ENCODE measurements at regions not wholly inside any gene's neighbourhood (a gene's known extent, or its start where the extent isn't known, plus 50 kb on each side); places are given as distances from the start of the nearest gene placed in this dataset.
"Not testable (repeated sequence)": the region's sequence is repeated elsewhere in the genome, so short reads cannot be mapped to it uniquely, and the experiment has no call there.

DNA sequence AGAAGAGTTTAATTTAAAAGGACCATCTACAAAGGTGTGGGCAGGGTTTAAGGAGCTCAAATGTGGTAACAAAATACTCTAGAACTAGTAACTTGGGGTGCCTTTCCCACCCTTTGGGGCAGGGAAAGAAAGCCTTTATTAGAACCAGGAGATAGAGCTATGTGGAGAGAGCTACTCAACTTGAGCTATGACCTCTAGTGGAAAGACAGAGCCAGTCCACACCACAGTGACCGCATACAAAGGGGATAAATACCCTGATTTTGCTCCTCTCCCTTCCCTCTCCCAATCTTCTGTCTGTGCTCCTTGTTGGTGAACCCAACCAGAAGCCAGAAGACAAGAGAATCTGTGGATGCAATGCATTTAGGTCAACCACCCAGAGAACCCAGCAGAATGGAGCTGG, 54.4 kb upstream of the JAK1 start:
- no peak for DNase-seq

DNA sequence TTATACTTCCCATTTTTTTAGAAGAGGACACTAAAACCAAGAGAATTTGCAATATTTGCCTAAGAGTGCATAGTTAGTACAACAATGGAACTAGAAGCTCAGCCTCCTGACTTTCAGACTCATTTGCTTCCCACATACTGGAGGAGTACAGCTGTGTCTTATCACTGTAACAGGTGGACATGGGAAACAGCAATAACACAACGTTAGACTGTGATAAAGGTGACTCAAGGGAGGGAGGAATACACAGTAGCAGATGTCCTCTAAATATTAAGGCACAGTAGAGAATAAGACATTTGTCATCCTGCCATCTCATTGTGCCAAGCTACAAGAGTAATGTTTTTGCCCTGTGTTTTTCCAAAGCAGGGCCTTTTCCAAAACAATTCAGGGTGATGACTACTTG, 55.4 kb upstream of the JAK1 start:
- DNase-seq = no peak

- DNase-seq = no peak
Observed at GRCh38 chr1:65022216-65022615, 55.9 kb upstream of the JAK1 start.

DNA sequence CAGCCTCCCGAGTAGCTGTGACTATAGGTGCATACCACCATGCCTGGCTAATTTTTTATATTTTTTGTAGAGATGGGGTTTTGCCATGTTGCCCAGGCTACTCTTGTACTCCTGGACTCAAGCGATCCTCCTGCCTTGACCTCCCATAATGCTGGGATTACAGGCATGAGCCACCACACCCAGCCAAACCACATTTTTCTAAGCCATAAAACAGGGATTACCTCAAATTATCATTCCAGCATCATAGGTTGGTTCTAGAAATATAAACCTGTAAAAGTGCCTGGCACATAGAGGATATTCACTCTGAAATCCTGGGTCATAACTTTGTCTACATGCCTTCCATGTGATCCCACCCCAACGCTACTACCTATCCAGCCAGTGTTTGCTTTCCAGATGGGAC, 59.4 kb upstream of the JAK1 start:
- no peak for DNase-seq

GRCh38 chr1:65026235-65026634, 59.9 kb upstream of the JAK1 start:
- no peak for DNase-seq

- DNase-seq = no peak
Observed at GRCh38 chr1:65027666-65028358, 61.5 kb upstream of the JAK1 start.

DNA sequence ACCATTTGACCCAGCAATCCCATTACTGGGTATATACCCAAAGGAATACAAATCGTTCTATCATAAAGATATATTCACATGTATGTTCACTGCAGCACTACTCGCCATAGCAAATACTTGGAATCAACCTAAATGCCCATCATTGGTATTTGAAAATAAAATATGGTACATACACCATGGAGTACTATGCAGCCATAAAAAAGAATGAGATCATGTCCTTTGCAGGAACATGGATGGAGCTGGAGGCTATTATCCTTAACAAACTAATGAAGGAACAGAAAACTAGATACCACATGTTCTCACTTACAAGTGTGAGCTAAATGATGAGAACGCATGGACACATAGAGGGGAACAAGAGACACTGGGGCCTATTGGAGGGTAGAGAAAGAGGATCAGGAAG, 63.1 kb upstream of the JAK1 start:
- not testable (repeated sequence) for DNase-seq

DNA sequence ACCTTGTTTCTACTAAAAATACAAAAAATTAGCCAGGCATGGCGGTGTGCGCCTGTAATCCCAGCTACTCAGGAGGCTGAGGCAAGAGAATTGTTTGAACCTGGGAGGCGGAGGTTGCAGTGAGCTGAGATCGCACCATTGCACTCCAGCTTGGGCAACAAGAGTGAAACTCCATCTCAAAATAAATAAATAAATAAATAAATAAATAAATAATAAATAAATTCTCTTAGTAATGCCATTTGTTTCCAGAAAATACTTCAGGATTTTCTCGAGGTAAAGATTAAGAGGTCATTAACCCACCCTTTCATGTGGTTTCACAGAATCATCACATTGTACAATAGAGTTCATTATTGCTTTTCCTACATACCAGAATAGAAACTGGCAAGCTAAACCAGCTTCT, 68.5 kb upstream of the JAK1 start:
- DNase-seq = not testable (repeated sequence)

DNA sequence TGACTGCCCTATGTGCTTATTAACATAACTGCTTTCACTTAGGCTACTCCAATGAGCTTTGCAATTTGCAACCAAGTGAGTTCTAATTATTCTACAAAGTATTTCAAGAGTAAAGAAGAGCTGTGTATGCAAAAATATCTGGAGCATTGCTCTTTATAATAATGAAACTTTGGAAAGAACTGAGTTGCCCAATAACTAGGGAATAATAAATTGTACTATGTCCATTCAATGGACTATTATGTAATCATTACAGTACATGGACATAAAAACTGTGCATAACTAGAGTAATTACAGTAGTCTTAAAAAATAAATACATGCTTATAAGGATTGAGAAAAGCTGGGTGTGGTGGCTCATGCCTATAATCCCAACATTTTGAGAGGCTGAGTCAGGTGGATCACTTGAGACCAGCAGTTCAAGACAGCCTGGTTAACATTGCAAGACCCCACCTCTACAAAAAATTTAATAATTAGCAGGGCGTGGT, 70.3 kb upstream of the JAK1 start:
- no peak for DNase-seq

GRCh38 chr1:65039066-65039465, 72.7 kb upstream of the JAK1 start:
- no peak for DNase-seq

- no peak for DNase-seq
Observed at GRCh38 chr1:65039508-65039907, 73.2 kb upstream of the JAK1 start.

GRCh38 chr1:65042467-65042866, 76.1 kb upstream of the JAK1 start:
- no peak for DNase-seq

DNA sequence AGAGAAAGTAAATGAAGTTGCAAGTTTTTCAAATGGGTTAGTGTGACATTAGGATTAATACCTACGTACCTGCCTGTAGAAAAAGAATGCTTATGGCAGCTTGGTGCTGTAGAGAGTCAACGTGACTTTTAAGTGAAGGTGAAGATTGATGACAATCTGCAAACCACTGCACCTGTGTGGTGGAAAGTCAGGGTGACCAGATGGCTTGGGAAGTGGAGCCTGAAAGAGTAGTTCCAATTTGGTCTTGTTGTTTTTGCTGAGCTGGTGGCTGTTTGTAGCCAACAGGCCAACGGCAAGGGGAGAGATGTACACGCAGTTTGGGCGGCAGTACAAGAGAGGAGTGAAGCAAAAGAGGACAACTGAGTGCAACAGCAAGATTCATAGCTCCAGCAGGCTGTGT, 78.1 kb upstream of the JAK1 start:
- no peak for DNase-seq

DNA sequence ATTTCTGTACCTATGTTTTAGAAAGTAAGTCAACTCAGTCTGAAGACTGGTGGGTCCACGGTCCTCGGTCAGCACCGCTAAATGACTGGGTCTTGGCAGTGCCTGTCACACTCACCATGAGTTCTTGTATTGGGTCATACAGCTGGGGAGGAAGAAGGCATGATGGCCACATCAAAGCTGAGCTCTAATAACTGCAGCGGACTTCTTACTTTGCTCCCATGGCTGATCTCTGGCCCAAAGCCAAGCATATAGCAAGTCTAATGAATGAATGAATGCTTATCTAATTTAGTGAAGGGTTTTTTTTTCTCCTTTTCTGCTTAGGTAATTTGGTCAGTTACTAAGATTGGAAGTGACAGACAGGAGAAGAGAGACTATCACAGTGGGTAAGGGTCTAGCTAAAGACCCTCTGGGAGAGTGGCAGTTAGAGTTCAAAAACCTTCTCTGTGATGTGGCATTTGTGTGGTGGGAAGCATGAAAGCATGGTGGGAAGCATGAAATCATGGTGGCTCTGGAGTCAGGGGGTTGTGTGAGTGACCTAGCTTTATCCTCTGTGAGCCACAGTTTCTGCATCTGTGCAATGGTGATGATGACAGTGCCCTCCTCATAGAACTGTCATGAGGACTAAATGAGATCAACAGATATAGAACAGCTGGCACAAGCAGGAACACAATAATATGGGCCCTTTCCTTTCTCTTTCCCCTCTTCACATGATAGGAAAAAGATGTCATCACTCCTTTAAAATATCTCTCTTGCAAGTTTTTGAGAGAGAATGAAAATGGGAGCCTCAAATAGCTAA, 78.9 kb upstream of the JAK1 start:
- no peak for DNase-seq

DNA sequence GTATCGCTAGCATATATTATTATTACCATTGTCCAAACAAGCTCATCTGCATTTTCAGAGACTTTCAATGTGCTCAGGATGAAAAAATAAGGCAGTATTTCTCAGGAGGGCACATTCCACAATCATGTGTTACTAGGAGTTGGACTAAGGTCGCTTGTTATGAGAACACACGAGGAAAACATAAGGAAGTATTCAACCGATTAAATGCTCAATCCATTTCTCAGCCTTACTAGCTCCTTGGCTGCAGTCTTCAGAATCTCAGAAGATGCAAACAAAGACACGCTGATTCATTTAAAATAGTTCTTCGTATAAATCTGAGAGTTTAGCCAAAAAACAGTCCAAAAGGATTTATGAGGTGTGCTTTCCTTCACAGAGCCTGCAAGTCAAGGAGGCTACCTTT, 82.0 kb upstream of the JAK1 start:
- DNase-seq = no peak

DNA sequence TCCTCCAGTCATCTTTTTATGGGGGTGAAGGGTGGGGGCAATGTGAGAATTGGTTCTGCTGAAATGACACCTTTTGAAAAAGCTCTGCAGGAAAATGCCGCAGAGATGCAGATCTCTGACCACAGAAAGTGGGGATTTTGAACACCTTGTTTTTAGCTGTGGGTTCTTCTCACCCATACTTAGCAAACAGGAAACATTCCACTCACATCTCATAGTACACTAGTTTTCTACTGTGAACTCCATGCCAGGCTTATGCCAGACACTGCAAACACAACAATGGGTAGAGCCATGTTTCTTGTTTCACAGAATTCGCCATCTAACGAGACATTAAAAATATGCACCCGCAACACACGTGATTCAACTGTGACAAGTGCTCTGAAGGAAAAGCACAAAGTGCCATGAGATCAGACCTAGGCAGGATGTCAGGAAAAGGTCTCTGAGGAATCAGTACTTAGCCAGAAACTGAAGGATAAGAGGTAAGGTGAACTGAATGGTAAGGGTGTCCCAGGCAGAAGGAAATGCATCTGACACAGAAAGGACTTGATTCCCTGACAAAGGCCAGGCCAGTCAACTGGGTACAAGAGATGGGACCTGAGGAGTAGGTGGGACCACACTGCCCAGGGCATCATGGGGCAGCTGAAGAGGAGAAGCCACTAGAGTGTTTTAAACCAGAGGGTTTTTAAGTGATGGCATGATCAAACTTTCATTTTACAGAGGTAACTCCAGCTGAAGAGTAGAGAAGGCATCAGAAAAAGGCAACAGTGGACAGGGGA, 83.8 kb upstream of the JAK1 start:
- no peak for DNase-seq

DNA sequence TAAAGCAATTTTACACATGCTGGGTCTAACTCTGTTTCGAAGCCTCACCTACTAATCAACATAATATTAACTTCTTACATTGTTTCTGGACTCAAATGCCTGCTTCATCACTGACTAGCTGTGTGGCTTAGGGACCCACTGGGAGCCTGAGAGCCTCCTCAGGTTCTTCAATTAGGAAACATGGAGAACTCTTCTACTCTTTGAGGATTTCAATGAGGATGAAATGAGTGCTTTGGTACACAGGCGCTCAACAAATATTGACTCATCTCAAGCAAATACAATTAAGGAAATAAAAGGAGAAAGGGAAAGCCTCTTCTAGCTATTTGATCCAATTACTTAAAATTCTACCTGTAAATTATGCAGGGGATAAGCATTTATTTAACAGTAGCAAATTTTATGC, 84.4 kb upstream of the JAK1 start:
- DNase-seq = no peak

GRCh38 chr1:65054481-65054880, 88.1 kb upstream of the JAK1 start:
- DNase-seq = no peak

- DNase-seq = no peak
Observed at GRCh38 chr1:65055747-65056146, 89.4 kb upstream of the JAK1 start.

GRCh38 chr1:65056234-65056633, 89.9 kb upstream of the JAK1 start:
- no peak for DNase-seq

DNA sequence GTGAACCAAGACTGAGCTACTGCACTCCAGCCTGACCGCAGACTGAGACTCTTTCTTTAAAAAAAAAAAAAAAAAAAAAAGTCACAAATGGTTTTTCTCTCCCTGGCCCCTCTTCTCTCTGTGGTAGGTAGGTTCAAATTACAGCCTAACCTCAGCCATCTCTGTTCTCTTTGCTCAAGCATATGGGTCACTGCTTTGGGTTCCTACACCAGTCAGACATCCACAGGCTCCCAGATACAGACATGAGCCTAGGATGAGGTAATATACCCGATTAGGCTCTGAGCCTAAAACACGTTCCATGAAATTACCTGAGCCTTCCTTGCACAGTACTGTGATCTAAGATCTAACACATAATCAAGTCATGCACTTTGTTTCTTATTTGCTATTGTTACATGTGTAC, 90.5 kb upstream of the JAK1 start:
- no peak for DNase-seq

- no peak for DNase-seq
Observed at GRCh38 chr1:65059930-65060538, 88.0 kb upstream of the AK4 start.

GRCh38 chr1:65062339-65062738, 85.7 kb upstream of the AK4 start:
- DNase-seq = no peak
